ENCODE measurements at regions not wholly inside any gene's neighbourhood (a gene's known extent, or its start where the extent isn't known, plus 50 kb on each side); places are given as distances from the start of the nearest gene placed in this dataset.

- Histone ChIP-seq H3K4me1 (ENCODE audit: control insufficient read depth in 5 of 5, insufficient read depth in 5 of 5, low read length in 5 of 5) (peaks cover 0 to 15% (median 6%) of the 10 kb centered on the region in 5 donors), H3K9ac (ENCODE audit: low read length in 5 of 5) (no peak overlapping the region), H3K9me3 (ENCODE audit: control insufficient read depth in 5 of 5, low read length in 5 of 5) (no peaks in the 10 kb centered on the region), H3K27me3 (ENCODE audit: control insufficient read depth in 5 of 5, insufficient read depth in 4 of 5, low read length in 5 of 5) (no peaks in the 10 kb centered on the region), H3K27ac (ENCODE audit: low read depth, low read length) (no peak overlapping the region), H3K4me3 (ENCODE audit: low read depth in 1 of 5, low read length in 5 of 5) (no peak overlapping the region), H3K36me3 (ENCODE audit: control insufficient read depth in 5 of 5, insufficient read depth in 5 of 5, low read length in 5 of 5) (no peaks in the 10 kb centered on the region)
Observed at GRCh38 chr13:29918845-29919244, 68.4 kb upstream of the UBL3 start.

DNA sequence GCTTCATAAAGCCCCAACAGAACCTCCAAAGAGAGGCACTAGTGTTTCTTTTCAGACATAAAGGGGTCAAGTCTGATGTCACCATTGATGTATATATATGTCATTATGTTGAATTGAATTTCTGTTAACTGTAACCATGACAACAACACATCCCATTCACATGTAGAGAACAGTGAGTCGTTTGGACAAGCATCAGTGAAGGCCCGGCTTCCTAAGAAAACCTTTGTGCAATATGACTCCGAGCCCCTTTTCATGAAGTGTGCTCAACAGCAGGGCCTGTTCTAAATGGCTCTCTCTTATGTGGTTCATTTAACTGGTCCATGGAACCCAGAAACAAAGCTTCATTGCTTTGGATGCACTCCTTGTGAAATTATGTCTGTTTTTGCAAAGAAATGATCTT lies 67.2 kb upstream of the UBL3 start:
- Histone ChIP-seq H3K36me3 (ENCODE audit: control insufficient read depth in 5 of 5, insufficient read depth in 5 of 5, low read length in 5 of 5) (no peaks in the 10 kb centered on the region), H3K4me3 (ENCODE audit: low read depth in 1 of 5, low read length in 5 of 5) (no peak overlapping the region), H3K9ac (ENCODE audit: low read length in 5 of 5) (no peak overlapping the region), H3K9me3 (ENCODE audit: control insufficient read depth in 5 of 5, low read length in 5 of 5) (no peaks in the 10 kb centered on the region), H3K27ac (ENCODE audit: low read depth, low read length) (no peak overlapping the region), H3K4me1 (ENCODE audit: control insufficient read depth in 5 of 5, insufficient read depth in 5 of 5, low read length in 5 of 5) (peaks cover 0 to 9% (median 3%) of the 10 kb centered on the region in 5 donors), H3K27me3 (ENCODE audit: control insufficient read depth in 5 of 5, insufficient read depth in 4 of 5, low read length in 5 of 5) (no peaks in the 10 kb centered on the region)

- peaks cover 0 to 16% (median 10%) of the 10 kb centered on the region in 5 donors for H3K4me1 ChIP-seq (ENCODE audit: control insufficient read depth in 5 of 5, insufficient read depth in 5 of 5, low read length in 5 of 5)
- H3K27ac ChIP-seq (ENCODE audit: low read depth, low read length) = no peak overlapping the region
- no peak overlapping the region for H3K4me3 ChIP-seq (ENCODE audit: low read depth in 1 of 5, low read length in 5 of 5)
- H3K9ac ChIP-seq (ENCODE audit: low read length in 5 of 5) = no peak overlapping the region
- no peaks in the 10 kb centered on the region for H3K27me3 ChIP-seq (ENCODE audit: control insufficient read depth in 5 of 5, insufficient read depth in 4 of 5, low read length in 5 of 5)
- H3K9me3 ChIP-seq (ENCODE audit: control insufficient read depth in 5 of 5, low read length in 5 of 5) = no peaks in the 10 kb centered on the region
- H3K36me3 ChIP-seq (ENCODE audit: control insufficient read depth in 5 of 5, insufficient read depth in 5 of 5, low read length in 5 of 5) = no peaks in the 10 kb centered on the region
Observed at GRCh38 chr13:29914581-29914980, 64.2 kb upstream of the UBL3 start.

DNA sequence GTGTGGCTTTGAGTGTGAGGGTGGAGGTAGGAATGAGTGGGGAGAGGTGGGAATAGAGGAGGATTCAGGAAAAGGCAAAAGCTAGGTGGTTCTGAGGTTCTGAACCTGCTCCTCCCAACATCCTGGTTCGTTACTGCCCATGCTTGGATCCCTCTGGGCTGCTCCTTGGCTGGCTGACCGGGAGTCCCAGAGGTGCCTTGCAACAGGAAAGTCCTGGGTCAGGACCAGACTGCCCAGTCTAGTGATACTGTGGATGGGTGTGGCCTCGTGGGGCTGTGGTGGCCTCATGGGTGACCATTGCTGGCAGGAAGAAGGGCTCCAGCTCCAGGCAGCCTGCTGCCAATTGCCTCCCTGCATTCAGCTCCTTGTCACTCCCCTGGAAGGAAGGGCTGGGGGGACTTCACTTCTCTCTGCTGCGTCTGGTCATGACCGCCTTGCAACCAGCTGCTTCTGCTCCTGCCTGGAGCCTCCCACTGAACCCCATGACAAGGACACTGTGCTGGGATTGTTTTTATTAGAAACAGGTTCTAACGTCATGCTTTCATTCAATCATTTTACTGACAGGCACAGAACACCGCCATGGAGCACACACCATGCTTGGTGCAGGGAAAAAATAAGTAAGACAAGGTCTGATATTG lies 61.5 kb upstream of the UBL3 start:
- H3K9ac ChIP-seq (ENCODE audit: low read length in 5 of 5) = no peak overlapping the region
- no peaks in the 10 kb centered on the region for H3K27me3 ChIP-seq (ENCODE audit: control insufficient read depth in 5 of 5, insufficient read depth in 4 of 5, low read length in 5 of 5)
- peaks cover 0 to 23% (median 13%) of the 10 kb centered on the region in 5 donors for H3K4me1 ChIP-seq (ENCODE audit: control insufficient read depth in 5 of 5, insufficient read depth in 5 of 5, low read length in 5 of 5)
- no peak overlapping the region for H3K27ac ChIP-seq (ENCODE audit: low read depth, low read length)
- no peaks in the 10 kb centered on the region for H3K36me3 ChIP-seq (ENCODE audit: control insufficient read depth in 5 of 5, insufficient read depth in 5 of 5, low read length in 5 of 5)
- no peak overlapping the region for H3K4me3 ChIP-seq (ENCODE audit: low read depth in 1 of 5, low read length in 5 of 5)
- H3K9me3 ChIP-seq (ENCODE audit: control insufficient read depth in 5 of 5, low read length in 5 of 5) = no peaks in the 10 kb centered on the region

GRCh38 chr13:29909975-29910674 lies 59.7 kb upstream of the UBL3 start:
- H3K9me3 ChIP-seq (ENCODE audit: control insufficient read depth in 5 of 5, low read length in 5 of 5) = no peaks in the 10 kb centered on the region
- no peaks in the 10 kb centered on the region for H3K27me3 ChIP-seq (ENCODE audit: control insufficient read depth in 5 of 5, insufficient read depth in 4 of 5, low read length in 5 of 5)
- no peak overlapping the region for H3K9ac ChIP-seq (ENCODE audit: low read length in 5 of 5)
- no peak overlapping the region for H3K4me3 ChIP-seq (ENCODE audit: low read depth in 1 of 5, low read length in 5 of 5)
- no peak overlapping the region for H3K27ac ChIP-seq (ENCODE audit: low read depth, low read length)
- H3K4me1 ChIP-seq (ENCODE audit: control insufficient read depth in 5 of 5, insufficient read depth in 5 of 5, low read length in 5 of 5) = peaks cover 0 to 30% (median 18%) of the 10 kb centered on the region in 5 donors
- H3K36me3 ChIP-seq (ENCODE audit: control insufficient read depth in 5 of 5, insufficient read depth in 5 of 5, low read length in 5 of 5) = no peaks in the 10 kb centered on the region

DNA sequence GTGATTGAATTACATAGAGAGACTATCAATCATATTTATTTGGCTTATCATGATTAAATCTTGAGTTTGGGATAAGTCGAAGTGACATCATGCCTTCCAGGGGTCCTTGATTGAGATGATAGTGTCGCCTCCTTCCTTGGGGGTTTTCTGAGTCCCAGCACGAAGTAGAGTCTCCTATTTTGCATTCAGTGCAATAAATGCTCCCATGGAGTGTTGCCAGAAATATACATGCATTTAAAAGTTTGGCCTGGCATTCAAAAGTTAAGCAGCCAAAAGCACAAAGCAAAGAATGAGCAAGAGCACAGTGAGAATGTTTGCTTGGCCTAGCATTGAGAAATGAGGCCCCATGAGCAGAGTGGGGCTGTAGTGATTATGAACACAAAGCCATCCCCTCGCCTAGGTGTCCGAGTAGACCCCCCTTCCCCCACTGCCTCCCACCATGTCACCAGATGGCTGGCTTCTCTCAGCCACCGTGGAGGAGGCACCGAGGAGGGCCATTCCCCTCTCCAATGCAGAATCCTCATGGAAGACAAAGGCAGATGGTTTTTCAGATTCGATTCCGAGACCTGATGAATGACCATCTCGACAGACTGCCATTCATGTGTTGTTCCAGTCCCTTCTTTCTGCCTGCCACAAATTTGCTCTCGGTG lies 58.8 kb upstream of the UBL3 start:
- H3K4me1 ChIP-seq (ENCODE audit: control insufficient read depth in 5 of 5, insufficient read depth in 5 of 5, low read length in 5 of 5) = peaks cover 0 to 30% (median 18%) of the 10 kb centered on the region in 5 donors
- H3K9ac ChIP-seq (ENCODE audit: low read length in 5 of 5) = no peak overlapping the region
- no peaks in the 10 kb centered on the region for H3K9me3 ChIP-seq (ENCODE audit: control insufficient read depth in 5 of 5, low read length in 5 of 5)
- no peaks in the 10 kb centered on the region for H3K36me3 ChIP-seq (ENCODE audit: control insufficient read depth in 5 of 5, insufficient read depth in 5 of 5, low read length in 5 of 5)
- H3K27me3 ChIP-seq (ENCODE audit: control insufficient read depth in 5 of 5, insufficient read depth in 4 of 5, low read length in 5 of 5) = no peaks in the 10 kb centered on the region
- no peak overlapping the region for H3K27ac ChIP-seq (ENCODE audit: low read depth, low read length)
- no peak overlapping the region for H3K4me3 ChIP-seq (ENCODE audit: low read depth in 1 of 5, low read length in 5 of 5)

DNA sequence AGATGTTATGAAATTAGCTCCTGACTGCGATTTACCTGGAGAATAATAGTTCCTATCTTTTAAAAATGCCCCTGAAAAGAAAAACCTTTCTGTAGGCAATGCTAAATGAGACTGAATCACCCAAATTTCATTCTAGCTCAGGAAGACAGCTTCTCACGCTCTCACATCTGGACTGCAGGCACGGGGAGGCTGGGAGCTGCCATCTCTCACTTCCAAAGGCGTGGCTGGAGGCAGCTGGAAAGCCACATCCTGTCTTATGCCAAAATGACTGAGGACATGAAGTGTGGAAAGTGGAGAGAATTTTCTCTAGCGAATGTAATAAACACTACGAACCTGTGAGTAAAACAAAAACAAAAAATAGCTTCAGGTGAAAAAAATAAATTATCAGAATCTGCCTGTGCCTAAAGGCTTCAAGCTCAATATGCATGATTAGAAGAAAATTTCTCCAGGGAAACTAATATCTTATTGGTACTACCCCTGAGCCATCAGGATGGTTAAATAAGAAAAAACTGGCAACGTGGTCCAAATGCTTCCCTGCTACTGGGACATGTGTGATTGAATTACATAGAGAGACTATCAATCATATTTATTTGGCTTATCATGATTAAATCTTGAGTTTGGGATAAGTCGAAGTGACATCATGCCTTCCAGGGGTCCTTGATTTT lies 58.1 kb upstream of the UBL3 start:
- no peak overlapping the region for H3K27ac ChIP-seq (ENCODE audit: low read depth, low read length)
- no peaks in the 10 kb centered on the region for H3K36me3 ChIP-seq (ENCODE audit: control insufficient read depth in 5 of 5, insufficient read depth in 5 of 5, low read length in 5 of 5)
- no peak overlapping the region for H3K9ac ChIP-seq (ENCODE audit: low read length in 5 of 5)
- no peaks in the 10 kb centered on the region for H3K9me3 ChIP-seq (ENCODE audit: control insufficient read depth in 5 of 5, low read length in 5 of 5)
- peaks cover 0 to 27% (median 18%) of the 10 kb centered on the region in 5 donors for H3K4me1 ChIP-seq (ENCODE audit: control insufficient read depth in 5 of 5, insufficient read depth in 5 of 5, low read length in 5 of 5)
- no peak overlapping the region for H3K4me3 ChIP-seq (ENCODE audit: low read depth in 1 of 5, low read length in 5 of 5)
- no peaks in the 10 kb centered on the region for H3K27me3 ChIP-seq (ENCODE audit: control insufficient read depth in 5 of 5, insufficient read depth in 4 of 5, low read length in 5 of 5)

DNA sequence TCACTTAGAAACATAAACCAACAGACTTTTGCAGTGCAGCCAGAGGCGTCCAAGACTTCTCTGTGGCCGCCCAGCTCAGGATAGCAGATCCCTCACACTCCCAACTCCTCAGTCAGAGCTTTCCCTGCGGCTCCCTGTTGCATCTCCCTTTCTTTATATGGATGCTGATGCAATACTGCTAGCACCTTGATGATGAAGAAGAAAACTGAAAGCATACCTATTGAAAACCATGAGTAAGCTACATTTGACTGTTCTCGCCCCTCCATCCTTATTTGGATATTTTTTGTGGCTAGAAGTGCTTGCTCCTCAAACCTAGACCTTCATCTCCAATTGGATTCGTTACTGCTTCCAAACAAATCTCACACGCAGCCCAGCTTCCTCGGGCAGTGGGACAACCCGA lies 57.3 kb upstream of the UBL3 start:
- Histone ChIP-seq H3K4me1 (ENCODE audit: control insufficient read depth in 5 of 5, insufficient read depth in 5 of 5, low read length in 5 of 5) (peaks cover 0 to 27% (median 19%) of the 10 kb centered on the region in 5 donors), H3K4me3 (ENCODE audit: low read depth in 1 of 5, low read length in 5 of 5) (no peak overlapping the region), H3K9me3 (ENCODE audit: control insufficient read depth in 5 of 5, low read length in 5 of 5) (no peaks in the 10 kb centered on the region), H3K27me3 (ENCODE audit: control insufficient read depth in 5 of 5, insufficient read depth in 4 of 5, low read length in 5 of 5) (no peaks in the 10 kb centered on the region), H3K9ac (ENCODE audit: low read length in 5 of 5) (no peak overlapping the region), H3K27ac (ENCODE audit: low read depth, low read length) (no peak overlapping the region), H3K36me3 (ENCODE audit: control insufficient read depth in 5 of 5, insufficient read depth in 5 of 5, low read length in 5 of 5) (no peaks in the 10 kb centered on the region)

DNA sequence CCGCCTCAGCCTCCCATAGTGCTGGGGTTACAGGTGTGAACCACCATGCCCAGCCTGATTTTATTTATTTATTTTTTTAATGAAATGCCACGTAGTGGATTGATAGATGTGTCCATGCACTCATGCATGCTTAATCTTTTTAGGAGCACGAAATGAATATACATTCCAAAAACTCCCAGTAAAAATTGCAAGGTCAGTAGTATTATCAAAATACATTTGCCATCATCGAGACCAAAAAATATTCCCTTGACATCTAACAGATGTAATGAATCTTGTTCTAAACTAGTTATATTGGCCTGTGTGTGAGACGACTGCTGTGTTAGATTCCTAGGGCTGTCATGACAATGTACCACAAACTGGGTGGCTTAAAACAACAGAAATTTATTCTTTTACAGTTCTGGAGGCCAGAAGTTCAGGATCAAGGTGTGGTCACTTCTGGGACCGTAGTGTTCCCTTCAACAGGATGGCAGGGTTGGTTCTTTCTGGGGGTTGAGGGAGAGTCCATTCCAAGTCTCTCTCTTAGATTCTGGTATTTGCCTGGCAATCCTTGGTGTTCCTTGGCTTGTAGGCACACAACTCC lies 56.1 kb upstream of the UBL3 start:
- peaks cover 2 to 31% (median 20%) of the 10 kb centered on the region in 5 donors for H3K4me1 ChIP-seq (ENCODE audit: control insufficient read depth in 5 of 5, insufficient read depth in 5 of 5, low read length in 5 of 5)
- H3K27ac ChIP-seq (ENCODE audit: low read depth, low read length) = no peak overlapping the region

More for the DNA sequence above, 56.1 kb upstream of the UBL3 start:
- Histone ChIP-seq H3K27me3 (ENCODE audit: control insufficient read depth in 5 of 5, insufficient read depth in 4 of 5, low read length in 5 of 5) (no peaks in the 10 kb centered on the region), H3K4me3 (ENCODE audit: low read depth in 1 of 5, low read length in 5 of 5) (no peak overlapping the region), H3K9ac (ENCODE audit: low read length in 5 of 5) (no peak overlapping the region), H3K9me3 (ENCODE audit: control insufficient read depth in 5 of 5, low read length in 5 of 5) (no peaks in the 10 kb centered on the region), H3K36me3 (ENCODE audit: control insufficient read depth in 5 of 5, insufficient read depth in 5 of 5, low read length in 5 of 5) (no peaks in the 10 kb centered on the region)
